Spleen (tissue), 7 donors: ENCODE measurements at regions not wholly inside any gene's neighbourhood (a gene's known extent, or its start where the extent isn't known, plus 50 kb on each side); places are given as distances from the start of the nearest gene placed in this dataset.

Source experiments
- CTCF ChIP-seq, 11 experiments: fragments of 200-600 bp in 7 of 11; fragments of 450-650 bp in 4 of 11; sonication (generic) in 4 of 11; IDR thresholded peaks in 8 of 11; conservative IDR thresholded peaks in 3 of 11; 1 replicate in 7 of 11; 2 replicates in 4 of 11; pipeline versions ENCODE4 v1.4.0 to v1.8.0; 2016 to 2021; ENCODE audit warnings: antibody characterized with exemption in 11 of 11, inconsistent platforms in 4 of 11, mild to moderate bottlenecking in 1 of 11
- POLR2A ChIP-seq, 3 donors: fragments of 450-650 bp; IDR thresholded peaks; one replicate each; pipeline ENCODE4 v1.5.1; 2017; ENCODE audit warnings: antibody characterized with exemption in 3 of 3, mild to moderate bottlenecking in 1 of 3
- donor health status: DM: no; HTN: no; CAD: no; lungs with moderate emphysema.
- donor health status: DM: no; HTN: no; CAD: no.
- donor health status: DM: no; HTN: no; CAD: no.

DNA sequence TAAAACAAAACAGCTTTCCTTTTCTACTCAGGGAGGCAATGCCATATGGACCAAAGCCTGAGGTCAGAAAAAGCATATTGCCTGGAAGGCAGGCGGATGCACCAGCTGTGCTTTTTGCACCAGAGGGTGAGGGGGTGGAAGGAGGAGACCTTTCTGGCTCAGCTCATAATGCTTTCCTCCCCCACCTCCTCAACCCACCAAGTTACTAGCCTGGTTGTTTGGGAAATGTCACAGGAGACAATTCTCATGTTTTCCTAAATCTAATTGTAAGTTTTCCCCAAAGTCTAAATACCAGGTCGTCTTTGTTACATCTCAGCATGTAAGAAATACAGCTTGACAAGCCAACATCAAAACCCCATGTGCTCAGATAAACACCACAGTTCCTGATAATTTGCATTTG, 72.6 kb upstream of the DMRTA1 start:
- no peak for TF ChIP-seq CTCF (IDR thresholded peaks at IDR 0.05 in 8 of 11, conservative IDR thresholded peaks at IDR 0.05 in 3 of 11)
- no peak for TF ChIP-seq POLR2A (IDR thresholded peaks at IDR 0.05)
